Skeletal muscle satellite cell (primary cell): ENCODE measurements at regions not wholly inside any gene's neighbourhood (a gene's known extent, or its start where the extent isn't known, plus 50 kb on each side); places are given as distances from the start of the nearest gene placed in this dataset.

Experiments
- H3K27me3 ChIP-seq: 2 replicates; pipeline ENCODE4 v1.7.0; 2013; ENCODE audit warnings: low read length; ENCODE audit not compliant: control insufficient read depth, insufficient read depth
- H3K36me3 ChIP-seq: 2 replicates; pipeline ENCODE4 v1.7.0; 2013; ENCODE audit warnings: mild to moderate bottlenecking, control low read depth, low read length; ENCODE audit not compliant: insufficient read depth
- H3K4me1 ChIP-seq: 2 replicates; pipeline ENCODE4 v1.7.0; 2013; ENCODE audit warnings: low read length; ENCODE audit not compliant: control insufficient read depth, insufficient read depth
- H3K4me2 ChIP-seq: 2 replicates; pipeline ENCODE4 v1.7.0; 2013; ENCODE audit warnings: mild to moderate bottlenecking, low read length
- H3K4me3 ChIP-seq: 2 replicates; pipeline ENCODE4 v1.7.0; 2013; ENCODE audit warnings: low read length
- H3K9ac ChIP-seq: 2 replicates; pipeline ENCODE4 v1.7.0; 2013; ENCODE audit warnings: mild to moderate bottlenecking, low read depth, low read length, moderate library complexity
- H3K9me3 ChIP-seq: replicated peaks from 2 replicates; pipeline ENCODE4 v1.7.0; 2013; ENCODE audit warnings: mild to moderate bottlenecking, control low read depth, low read length

DNA sequence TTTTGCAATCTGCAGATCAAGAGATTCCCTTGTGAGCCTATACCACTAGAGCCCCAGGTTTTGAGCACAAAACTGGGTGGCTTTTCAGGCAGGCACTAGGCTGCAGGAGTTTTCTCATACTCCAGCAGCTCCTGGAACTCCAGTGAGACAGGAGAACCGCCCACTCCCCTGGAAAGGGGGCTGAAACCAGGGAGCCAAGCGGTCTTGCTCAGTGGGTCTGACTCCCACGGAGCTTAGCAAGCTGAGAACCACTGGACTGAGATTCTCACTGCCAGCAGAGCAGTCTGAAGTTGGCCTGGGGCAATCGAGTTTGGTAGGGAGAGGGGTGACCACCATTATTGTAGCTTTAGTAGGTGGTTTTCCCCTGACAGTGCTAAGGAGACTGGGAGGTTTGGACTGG, 313.8 kb upstream of the TEX13C start:
- no peaks in the 10 kb centered on the region for H3K27me3 ChIP-seq
- H3K36me3 ChIP-seq: no peaks in the 10 kb centered on the region
- H3K9ac ChIP-seq: no peak overlapping the region
- peaks cover 3% of the 10 kb centered on the region for H3K9me3 ChIP-seq
- H3K4me2 ChIP-seq: no peak overlapping the region
- H3K4me3 ChIP-seq: no peak overlapping the region
- no peaks in the 10 kb centered on the region for H3K4me1 ChIP-seq

GRCh38 chrX:125006704-125007103, 313.0 kb upstream of the TEX13C start:
- H3K4me3 ChIP-seq: no peak overlapping the region
- H3K4me2 ChIP-seq: no peak overlapping the region
- H3K9me3 ChIP-seq: peaks cover 3% of the 10 kb centered on the region
- no peaks in the 10 kb centered on the region for H3K36me3 ChIP-seq
- H3K9ac ChIP-seq: no peak overlapping the region
- H3K27me3 ChIP-seq: no peaks in the 10 kb centered on the region
- H3K4me1 ChIP-seq: no peaks in the 10 kb centered on the region

DNA sequence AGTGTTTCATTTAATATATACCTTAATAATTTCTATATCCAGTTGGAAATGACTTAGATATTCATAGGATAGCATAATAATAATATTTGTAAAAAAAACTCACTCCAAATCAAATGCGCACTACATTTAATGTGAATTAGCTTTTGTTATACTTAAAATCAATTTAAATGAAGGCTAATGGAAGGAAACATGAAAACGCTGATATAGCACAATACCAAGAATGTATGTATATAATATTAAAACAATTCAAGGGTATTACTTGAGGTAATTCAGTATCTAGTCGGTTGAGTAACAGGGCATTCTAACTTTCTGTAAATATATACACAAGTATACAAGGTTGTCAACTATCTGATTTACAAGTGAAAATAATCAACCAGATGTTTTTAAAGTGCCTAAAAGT, 307.1 kb upstream of the TEX13C start:
- no peak overlapping the region for H3K4me2 ChIP-seq
- no peaks in the 10 kb centered on the region for H3K27me3 ChIP-seq
- H3K9ac ChIP-seq: no peak overlapping the region
- H3K4me1 ChIP-seq: no peaks in the 10 kb centered on the region
- H3K36me3 ChIP-seq: no peaks in the 10 kb centered on the region
- H3K9me3 ChIP-seq: no peaks in the 10 kb centered on the region
- H3K4me3 ChIP-seq: no peak overlapping the region

GRCh38 chrX:125029131-125029530, 290.5 kb upstream of the TEX13C start:
- H3K4me1 ChIP-seq: no peaks in the 10 kb centered on the region
- no peaks in the 10 kb centered on the region for H3K27me3 ChIP-seq
- no peak overlapping the region for H3K9ac ChIP-seq
- H3K9me3 ChIP-seq: no peaks in the 10 kb centered on the region
- no peaks in the 10 kb centered on the region for H3K36me3 ChIP-seq
- no peak overlapping the region for H3K4me3 ChIP-seq
- no peak overlapping the region for H3K4me2 ChIP-seq
